H1 (cell line): ENCODE measurements at regions not wholly inside any gene's neighbourhood (a gene's known extent, or its start where the extent isn't known, plus 50 kb on each side); places are given as distances from the start of the nearest gene placed in this dataset.

Source experiments
- CTCF ChIA-PET: fragments of 300-600 bp; sonication (Branson Sonifier 250); formaldehyde crosslinking; loops from one replicate; lab custom pipeline; 2021; ENCODE audit not compliant: partially characterized antibody; lab: Charles Lee
- POLR2A ChIA-PET: fragments of 300-600 bp; sonication (Branson Sonifier 250); formaldehyde crosslinking; loops from one replicate; lab custom pipeline; 2021; ENCODE audit warnings: inconsistent platforms; ENCODE audit not compliant: partially characterized antibody; lab: Charles Lee
- DNase-seq, 2 experiments: peaks; one replicate each; pipeline versions ENCODE4 v3.0.0 to v3.0.0-alpha.2; 2010 to 2022; ENCODE audit warnings: low spot score in 2 of 2, low read depth in 1 of 2, mixed read lengths in 1 of 2
- FAIRE-seq: peaks from 2 replicates; lab custom pipeline; 2011; peaks lifted over from hg19 to GRCh38; lab: Jason Lieb, UNC
- H2AFZ ChIP-seq: 2 replicates; pipeline ENCODE4 v1.8.1; 2012; ENCODE audit warnings: low read length, inconsistent platforms
- H2AK5ac ChIP-seq: 2 replicates; pipeline ENCODE4 v1.6.1; 2013; ENCODE audit warnings: low read depth, low read length
- H2BK120ac ChIP-seq: replicated peaks from 2 replicates; pipeline ENCODE3; 2013; ENCODE audit warnings: low read depth, low read length, inconsistent platforms
- H2BK12ac ChIP-seq: 2 replicates; pipeline ENCODE4 v1.6.1; 2013; ENCODE audit warnings: low read depth, low read length
- H2BK15ac ChIP-seq: 2 replicates; pipeline ENCODE4 v1.6.1; 2013; ENCODE audit warnings: low read length
- H2BK20ac ChIP-seq: 2 replicates; pipeline ENCODE4 v1.6.1; 2013; ENCODE audit warnings: low read length
- H2BK5ac ChIP-seq: 2 replicates; pipeline ENCODE4 v1.6.1; 2013; ENCODE audit warnings: low read depth, low read length
- H3K14ac ChIP-seq: 2 replicates; pipeline ENCODE4 v1.6.1; 2013; ENCODE audit warnings: inconsistent platforms; ENCODE audit not compliant: insufficient read length
- H3K18ac ChIP-seq: 2 replicates; pipeline ENCODE4 v1.6.1; 2013; ENCODE audit warnings: low read length; ENCODE audit errors: extremely low read depth
- H3K23ac ChIP-seq: 2 replicates; pipeline ENCODE4 v1.6.1; 2013; ENCODE audit warnings: inconsistent platforms; ENCODE audit not compliant: insufficient read length
- H3K23me2 ChIP-seq: 2 replicates; pipeline ENCODE4 v1.6.1; 2013; ENCODE audit warnings: low read depth, low read length
- H3K27ac ChIP-seq: 2 replicates; pipeline ENCODE4 v1.6.1; 2011; ENCODE audit warnings: low read depth, low read length, inconsistent platforms
- H3K27me3 ChIP-seq, 4 experiments: replicated peaks in 1 of 4; 1 replicate in 1 of 4; 2 replicates in 3 of 4; pipeline versions ENCODE4 v1.6.1 to v1.8.1; 2011 to 2013; ENCODE audit warnings: low read length in 3 of 4, mild to moderate bottlenecking in 3 of 4, inconsistent platforms in 2 of 4, mixed read lengths in 2 of 4, moderate library complexity in 1 of 4; ENCODE audit not compliant: control insufficient read depth in 3 of 4, insufficient read depth in 3 of 4; ENCODE audit errors: extremely low read depth in 1 of 4
- H3K36me3 ChIP-seq, 4 experiments: 2 replicates each; pipeline versions ENCODE4 v1.6.1 to v1.8.1; 2011 to 2013; ENCODE audit warnings: mild to moderate bottlenecking in 4 of 4, low read length in 3 of 4, moderate library complexity in 2 of 4, control low read depth in 1 of 4, inconsistent platforms in 1 of 4; ENCODE audit not compliant: insufficient read depth in 4 of 4, control insufficient read depth in 2 of 4
- H3K4ac ChIP-seq: replicated peaks from 2 replicates; pipeline ENCODE3; 2013; ENCODE audit warnings: low read length, low read depth, mixed read lengths, inconsistent platforms; ENCODE audit not compliant: insufficient read length
- H3K4me1 ChIP-seq, 4 experiments: replicated peaks in 1 of 4; 1 replicate in 1 of 4; 2 replicates in 3 of 4; pipeline versions ENCODE4 v1.6.1 to v1.8.1; 2011 to 2013; ENCODE audit warnings: low read length in 3 of 4, inconsistent platforms in 2 of 4, mixed read lengths in 1 of 4; ENCODE audit not compliant: insufficient read depth in 4 of 4, control insufficient read depth in 3 of 4
- H3K4me2 ChIP-seq, 2 experiments: 2 replicates each; pipeline versions ENCODE4 v1.6.1 to v1.8.1; 2011 to 2013; ENCODE audit warnings: low read depth in 2 of 2, low read length in 2 of 2, control low read depth in 1 of 2, inconsistent platforms in 1 of 2, mild to moderate bottlenecking in 1 of 2; ENCODE audit not compliant: insufficient read depth in 1 of 2
- H3K4me3 ChIP-seq, 4 experiments: fragments of 200-600, 300-600 bp in 1 of 4; sonication (generic), shearing (Covaris generic), sonication (Bioruptor Twin) in 1 of 4; 2 replicates each; pipeline versions ENCODE4 v1.5.1 to v1.8.1; 2011 to 2016; ENCODE audit warnings: low read length in 4 of 4, low read depth in 3 of 4, control low read depth in 2 of 4, inconsistent platforms in 2 of 4, mild to moderate bottlenecking in 2 of 4, mixed read lengths in 1 of 4, moderate library complexity in 1 of 4; ENCODE audit not compliant: insufficient read depth in 2 of 4; ENCODE audit errors: extremely low read depth in 1 of 4
- H3K56ac ChIP-seq: replicated peaks from 2 replicates; pipeline ENCODE3; 2013; ENCODE audit warnings: low read depth, mild to moderate bottlenecking, mixed read lengths, low read length, inconsistent platforms; ENCODE audit not compliant: insufficient read length
- H3K79me1 ChIP-seq: 2 replicates; pipeline ENCODE4 v1.6.1; 2013; ENCODE audit warnings: low read depth, low read length, control low read depth
- H3K79me2 ChIP-seq, 2 experiments: 2 replicates each; pipeline versions ENCODE4 v1.6.1 to v1.8.1; 2012 to 2013; ENCODE audit warnings: low read length in 2 of 2, mild to moderate bottlenecking in 2 of 2, inconsistent platforms in 1 of 2; ENCODE audit not compliant: insufficient read depth in 2 of 2, control insufficient read depth in 1 of 2
- H3K9ac ChIP-seq, 4 experiments: replicated peaks in 1 of 4; 1 replicate in 1 of 4; 2 replicates in 3 of 4; pipeline versions ENCODE4 v1.6.1 to v1.8.1; 2011 to 2013; ENCODE audit warnings: low read depth in 3 of 4, low read length in 3 of 4, control low read depth in 2 of 4, mild to moderate bottlenecking in 2 of 4, moderate library complexity in 2 of 4, inconsistent platforms in 1 of 4; ENCODE audit errors: extremely low read depth in 1 of 4
- H3K9me3 ChIP-seq, 2 experiments: 2 replicates each; pipeline versions ENCODE4 v1.6.1 to v1.8.1; 2012 to 2013; ENCODE audit warnings: mild to moderate bottlenecking in 2 of 2, moderate library complexity in 2 of 2, control low read depth in 1 of 2, inconsistent platforms in 1 of 2, low read depth in 1 of 2, low read length in 1 of 2, mixed read lengths in 1 of 2; ENCODE audit not compliant: insufficient read depth in 2 of 2
- H4K20me1 ChIP-seq, 2 experiments: replicated peaks in 1 of 2; 2 replicates each; pipeline versions ENCODE3 to v1.8.1; 2011 to 2013; ENCODE audit warnings: inconsistent platforms in 2 of 2, low read length in 2 of 2, mild to moderate bottlenecking in 1 of 2; ENCODE audit not compliant: insufficient read depth in 2 of 2, control insufficient read depth in 1 of 2
- H4K5ac ChIP-seq: 2 replicates; pipeline ENCODE4 v1.6.1; 2013; ENCODE audit warnings: low read length, low read depth, mixed read lengths, inconsistent platforms; ENCODE audit not compliant: insufficient read length
- H4K8ac ChIP-seq: 2 replicates; pipeline ENCODE4 v1.8.0; 2013; ENCODE audit warnings: mild to moderate bottlenecking, moderate library complexity, low read length, inconsistent platforms; ENCODE audit not compliant: insufficient read depth; ENCODE audit errors: extremely low read depth
- H4K91ac ChIP-seq: replicated peaks from 2 replicates; pipeline ENCODE3; 2013; ENCODE audit warnings: low read length, mixed read lengths, inconsistent platforms; ENCODE audit not compliant: insufficient read length
- ZNF274 ChIP-seq: IDR thresholded peaks from 2 replicates; pipeline ENCODE4 v1.7.0; 2012; ENCODE audit warnings: low read length, borderline replicate concordance; ENCODE audit errors: extremely low read depth
- WGBS, 2 experiments: shearing (Covaris generic) in 1 of 2; methylation state at CpG; one replicate each; pipeline versions ENCODE4 v1.1.6 to v1.1.7; 2013 to 2015; ENCODE audit warnings: low lambda C conversion rate in 2 of 2, mixed read lengths in 2 of 2, inconsistent platforms in 1 of 2, low coverage in 1 of 2, missing lambda C conversion rate in 1 of 2; ENCODE audit not compliant: insufficient replicate concordance in 2 of 2, insufficient coverage in 1 of 2, insufficient read length in 1 of 2; ENCODE audit errors: extremely low coverage in 1 of 2, missing lambda C conversion rate in 1 of 2; 5-methylcytosine and 5-hydroxymethylcytosine counted together

DNA sequence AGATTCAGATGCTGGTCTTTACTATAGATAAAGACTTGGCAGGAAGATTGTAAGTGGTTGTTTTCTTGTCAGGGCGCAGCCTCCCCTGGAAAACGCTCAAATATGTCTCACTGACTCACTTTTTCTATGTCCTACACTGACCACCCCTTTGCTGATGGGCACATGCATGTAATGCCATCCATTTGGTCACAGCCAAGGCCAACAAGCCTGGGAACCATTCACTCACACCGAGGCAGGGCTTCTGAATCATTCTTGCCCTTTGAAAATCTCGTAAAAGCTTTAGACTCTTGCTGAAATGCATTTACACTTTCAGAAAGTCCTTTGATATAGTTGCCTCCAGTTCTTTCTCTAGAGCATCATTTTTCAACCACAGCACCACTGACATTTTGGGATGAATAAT lies 249.4 kb downstream of the ACTL7B start:
- Histone ChIP-seq H2AFZ (no peak overlapping the region), H3K9ac (no peak overlapping the region), H3K4me2 (no peak overlapping the region), H2BK120ac (no peak overlapping the region), H2BK12ac (no peak overlapping the region), H2BK20ac (no peak overlapping the region), H4K8ac (no peak overlapping the region), H3K4ac (no peak overlapping the region), H2AK5ac (no peak overlapping the region), H3K79me1 (no peaks in the 10 kb centered on the region), H3K27ac (no peak overlapping the region), H3K23ac (no peak overlapping the region), H3K23me2 (no peaks in the 10 kb centered on the region), H3K79me2 (no peaks in the 10 kb centered on the region), H3K56ac (no peak overlapping the region), H3K18ac (no peak overlapping the region), H3K4me1 (no peaks in the 10 kb centered on the region), H4K5ac (no peak overlapping the region), H3K36me3 (no peaks in the 10 kb centered on the region), H3K14ac (no peak overlapping the region), H4K91ac (no peak overlapping the region), H3K27me3 (no peaks in the 10 kb centered on the region), H4K20me1 (no peaks in the 10 kb centered on the region), H2BK5ac (no peak overlapping the region), H3K9me3 (no peaks in the 10 kb centered on the region), H3K4me3 (no peak overlapping the region), H2BK15ac (no peak overlapping the region)
- ChIA-PET CTCF (interaction anchor here (1.4 kb wide), 1 partner anchor 40 kb away, joined by 4 read pairs; no protein-coding TSS in a partner anchor), POLR2A (no interaction called here)
- FAIRE-seq: no peak
- WGBS, 2 experiments: 93% methylated on average over 4 of the region's 4 CpGs; no CpG with 5 or more reads in 1 of the 2 experiments
- no peak for DNase-seq
- TF ChIP-seq ZNF274: no peak
